HG03460 (cell line): ENCODE measurements at regions not wholly inside any gene's neighbourhood (a gene's known extent, or its start where the extent isn't known, plus 50 kb on each side); places are given as distances from the start of the nearest gene placed in this dataset.
"Not testable (repeated sequence)": the region's sequence is repeated elsewhere in the genome, so short reads cannot be mapped to it uniquely, and the experiment has no call there.

Experiments
- ATAC-seq: cut with Tn5 transposase; IDR thresholded peaks from one replicate; pipeline ENCODE4 v1.9.1; 2021; ENCODE audit not compliant: unreplicated experiment

DNA sequence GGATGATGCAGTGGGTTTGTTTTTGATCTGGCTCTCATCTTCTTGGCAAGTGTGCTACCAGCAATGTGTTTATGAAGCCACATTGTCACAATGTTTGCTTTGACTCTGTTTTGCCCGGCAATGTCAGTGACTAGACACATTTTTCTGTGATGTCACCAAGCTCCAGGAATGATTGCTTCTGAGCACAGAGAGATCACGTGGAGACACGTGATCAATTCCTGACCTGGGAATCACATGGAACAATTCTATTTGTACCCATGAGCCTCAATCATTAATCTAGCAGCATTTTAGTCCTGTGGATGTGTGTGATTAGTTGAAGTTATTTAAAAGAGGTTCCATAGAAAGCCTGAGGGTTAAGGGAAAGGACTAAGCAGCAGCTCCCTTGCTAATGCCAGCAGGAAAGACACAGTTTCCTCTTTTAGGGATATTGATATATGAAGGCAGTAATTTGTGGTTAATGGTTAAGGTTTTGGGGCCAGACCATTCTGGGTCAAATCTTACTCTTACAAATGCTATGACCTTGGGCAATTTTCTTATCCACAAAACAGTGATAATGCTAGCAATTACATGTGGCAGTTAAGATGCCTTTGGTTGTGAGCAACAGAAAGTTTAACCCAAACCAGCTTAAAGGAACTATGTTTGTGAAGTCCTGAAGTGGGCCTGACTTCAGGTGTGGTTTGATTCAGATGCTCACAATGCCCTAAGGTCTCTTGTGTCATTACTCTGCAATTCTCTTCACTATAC lies 59.0 kb downstream of the FASLG start:
- no peak for ATAC-seq

DNA sequence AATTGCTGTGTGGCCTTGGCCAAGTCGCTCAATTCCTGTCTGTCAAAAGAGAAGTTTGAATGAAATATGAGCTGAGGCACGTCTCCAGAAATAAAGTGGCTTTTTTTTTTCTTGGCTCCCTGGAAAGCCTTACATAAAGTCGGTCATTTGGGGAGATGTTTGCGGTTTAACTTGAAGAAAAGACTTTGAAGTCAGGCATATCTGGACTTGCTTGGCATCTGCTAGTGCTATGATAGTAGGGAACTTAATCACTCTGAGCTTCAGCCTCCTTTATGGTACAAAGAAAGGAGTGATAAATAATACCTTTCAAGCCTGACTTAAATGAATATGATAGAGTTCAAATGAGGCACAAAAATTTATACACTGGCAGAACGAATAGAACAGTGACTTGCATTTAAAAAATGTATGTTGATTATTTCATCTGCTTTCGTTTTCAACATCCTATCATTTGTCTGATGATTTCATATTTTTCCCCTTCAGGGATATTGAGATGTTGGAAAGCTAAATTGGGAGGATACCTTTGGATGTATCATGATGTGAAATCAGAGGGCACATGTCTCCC lies 60.2 kb downstream of the FASLG start:
- no peak for ATAC-seq

DNA sequence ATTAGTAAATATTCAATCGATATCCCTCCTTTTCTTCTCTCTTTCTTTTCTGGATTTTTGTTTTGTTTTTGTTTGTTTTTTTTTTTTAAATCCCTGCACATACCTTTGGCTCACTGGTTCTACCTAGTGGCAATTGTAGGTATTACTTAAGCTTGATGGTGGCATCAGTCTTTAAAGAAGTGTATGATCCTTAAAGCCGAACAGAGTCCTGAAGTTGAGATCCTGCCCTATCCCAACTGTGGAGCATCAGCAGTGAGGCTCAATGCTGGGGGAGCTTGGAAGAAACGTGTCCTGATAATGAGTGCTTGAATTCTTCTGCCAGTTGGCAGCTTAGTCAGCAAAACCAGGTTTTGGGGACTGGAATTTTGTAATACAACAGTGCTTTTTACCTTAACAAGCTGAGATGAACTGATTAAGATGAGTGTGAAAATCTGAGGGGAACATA lies 60.8 kb downstream of the FASLG start:
- ATAC-seq = no peak

DNA sequence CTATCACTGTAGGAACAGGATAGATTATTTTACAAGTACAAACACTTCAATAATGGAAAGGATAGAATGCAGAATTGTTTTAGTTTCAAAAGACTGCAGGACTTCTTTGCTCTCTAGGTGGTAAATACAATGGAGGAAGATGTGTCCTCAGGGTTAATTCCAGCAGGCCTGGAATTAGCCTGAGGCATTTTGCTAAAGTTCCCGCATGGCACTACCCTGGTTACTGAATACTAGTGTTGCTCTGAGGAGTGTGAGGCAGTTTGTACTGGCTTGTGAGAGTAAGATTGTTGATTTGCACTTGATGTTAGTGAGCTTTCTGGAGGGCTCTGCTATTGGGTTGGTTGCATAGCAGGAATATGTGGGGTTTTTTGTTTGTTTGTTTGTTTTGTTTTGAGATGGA lies 61.4 kb downstream of the FASLG start:
- ATAC-seq = no peak

DNA sequence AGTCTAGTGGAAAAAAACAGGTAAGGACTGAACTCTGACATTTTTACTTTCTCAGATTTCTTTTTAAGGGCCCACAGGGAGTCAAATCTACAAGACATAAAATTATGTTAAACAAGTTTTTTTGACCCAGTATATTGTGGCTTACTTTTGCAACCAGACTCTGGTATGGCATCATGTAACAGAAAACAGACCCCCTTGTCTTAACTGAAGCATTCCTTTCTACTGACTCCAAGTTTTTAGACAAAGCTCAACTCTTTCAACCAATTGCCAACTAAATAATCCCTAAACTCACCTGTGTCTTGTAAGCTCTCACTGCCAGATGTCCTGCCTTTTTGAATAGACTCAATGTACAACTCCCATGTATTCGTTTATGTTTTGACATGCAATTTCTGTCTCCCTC lies 64.3 kb downstream of the FASLG start:
- ATAC-seq = no peak

DNA sequence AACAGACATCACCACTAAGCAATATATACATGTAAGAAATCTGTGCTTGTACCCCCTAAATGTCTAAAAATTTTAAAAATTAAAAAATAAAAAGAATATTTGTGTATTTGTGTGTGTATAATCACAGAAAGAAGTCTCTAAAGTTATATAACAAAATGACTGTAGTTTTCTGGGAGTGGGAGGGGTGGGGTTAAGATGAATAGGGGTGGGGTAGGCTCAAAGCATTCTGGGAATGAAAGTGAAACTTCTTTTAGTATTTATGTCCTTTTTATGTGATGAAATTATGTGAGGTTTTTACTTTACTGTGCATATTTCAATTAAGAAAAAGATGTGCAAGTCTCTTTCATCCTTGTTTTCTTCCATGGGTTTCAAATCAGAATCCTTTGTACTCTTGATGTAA lies 65.3 kb downstream of the FASLG start:
- no peak for ATAC-seq

DNA sequence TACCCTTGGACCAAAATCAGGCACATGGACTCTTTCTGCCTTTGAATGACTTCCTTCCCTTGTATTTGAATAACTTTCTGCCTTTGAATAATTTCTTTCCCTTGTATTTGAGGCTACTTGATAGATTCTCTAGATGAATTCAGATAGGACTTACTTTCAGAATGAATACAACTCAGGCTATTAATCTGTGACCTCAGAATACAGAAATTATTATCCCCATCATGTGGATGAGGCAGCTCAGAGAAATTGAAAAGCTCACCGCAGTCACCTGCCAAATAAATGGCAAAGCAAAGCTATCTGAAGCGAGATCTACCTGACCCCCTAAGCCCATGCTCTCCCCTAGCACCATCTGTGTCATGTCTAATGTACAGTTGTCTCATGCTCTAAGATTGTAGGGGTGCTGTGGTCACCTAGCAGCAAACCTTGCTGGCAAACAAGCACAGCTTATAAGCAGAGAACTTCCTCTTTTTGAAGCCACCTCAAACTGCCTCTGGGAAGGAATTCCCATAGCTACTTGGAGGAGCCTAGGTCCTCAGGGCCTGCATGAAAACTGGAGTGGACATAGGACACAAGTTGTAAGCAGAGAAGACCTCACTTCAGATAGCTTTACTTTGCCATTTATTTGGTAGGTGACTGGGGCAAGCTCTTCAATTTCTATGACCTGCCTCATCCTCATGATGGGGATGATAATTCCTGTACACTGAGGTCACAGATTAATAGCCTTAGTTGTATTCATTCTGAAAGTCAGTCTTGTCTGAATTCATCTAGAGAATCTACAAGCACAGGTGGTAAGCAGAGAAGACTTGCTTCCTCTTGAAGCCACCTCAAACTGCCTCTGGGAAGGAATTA lies 66.1 kb downstream of the FASLG start:
- ATAC-seq = peak; percentile 90

DNA sequence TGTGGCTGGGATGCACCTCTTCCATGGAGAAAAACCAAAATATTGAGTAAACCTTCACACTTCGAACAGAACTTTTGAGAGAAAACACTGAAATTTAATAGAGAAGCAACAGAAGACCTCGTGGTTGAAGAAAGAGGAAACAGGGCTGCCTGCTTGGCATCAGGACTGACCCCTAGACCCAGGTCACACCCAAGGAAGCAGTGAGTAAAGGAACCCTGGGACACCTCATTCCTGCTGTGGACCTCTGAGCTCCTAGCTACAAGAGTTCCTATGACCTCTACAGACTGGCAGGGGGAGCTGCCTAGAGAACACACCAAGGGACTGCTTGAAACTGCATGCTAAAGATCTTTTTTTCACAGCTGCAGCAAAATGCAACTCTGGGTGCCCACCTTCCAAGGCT lies 67.8 kb downstream of the FASLG start:
- no peak for ATAC-seq

DNA sequence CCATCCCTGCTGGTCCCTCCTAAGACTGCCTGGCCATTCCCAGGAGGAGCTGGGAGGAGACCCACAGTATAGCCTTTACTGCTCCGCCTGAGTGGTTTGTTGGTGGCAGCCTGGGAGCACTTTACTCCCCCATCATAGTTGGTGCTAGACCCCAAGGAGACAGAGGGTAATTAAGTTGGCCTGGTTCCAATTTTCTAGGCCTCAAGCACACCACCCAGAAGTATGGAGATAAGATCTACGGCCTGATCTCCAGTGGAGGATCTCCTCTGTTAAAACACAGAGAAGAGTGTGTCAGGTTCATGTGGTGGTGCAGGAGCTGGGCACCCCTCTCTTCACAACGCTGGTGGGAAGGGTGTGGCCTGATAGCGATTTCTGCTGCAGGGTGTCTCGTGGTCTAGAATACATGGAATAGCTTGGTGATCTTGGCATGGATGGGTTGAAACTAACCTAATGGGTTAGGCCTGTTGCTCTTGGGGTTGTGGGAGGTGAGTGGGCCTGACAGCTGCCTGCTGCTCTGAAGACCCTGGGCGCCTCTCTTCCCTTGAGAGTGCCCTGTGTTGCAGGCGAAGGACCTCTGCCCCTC lies 68.5 kb downstream of the FASLG start:
- ATAC-seq = no peak

DNA sequence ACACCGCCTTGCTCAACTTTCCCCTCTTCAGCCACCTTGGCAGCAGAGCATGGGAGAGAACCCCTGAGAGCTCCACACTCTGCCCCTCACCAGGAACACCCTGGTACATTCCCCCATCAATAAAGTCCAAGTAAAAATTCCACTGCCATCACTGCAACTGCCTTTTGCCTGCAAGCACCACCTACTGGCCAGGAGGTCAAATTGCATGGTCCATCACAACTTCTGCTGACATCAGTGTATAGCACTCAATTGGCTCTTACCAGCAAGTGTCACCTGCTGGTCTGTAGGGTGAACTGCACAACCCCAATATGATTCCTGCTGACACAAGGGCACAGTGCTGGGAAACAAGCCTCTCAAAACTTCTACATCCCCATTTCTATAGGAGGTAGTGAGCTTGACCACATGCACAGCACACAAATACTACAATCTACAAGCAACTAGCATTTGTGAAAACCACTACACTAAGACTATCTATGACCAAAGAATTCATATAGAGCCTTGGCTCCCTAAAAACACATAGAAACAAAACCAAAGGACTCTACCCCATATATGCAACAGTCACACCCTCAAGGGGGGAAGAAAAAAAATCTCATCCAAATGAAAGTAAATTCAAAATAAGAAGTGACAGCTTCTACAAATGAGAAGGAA lies 69.2 kb downstream of the FASLG start:
- no peak for ATAC-seq

DNA sequence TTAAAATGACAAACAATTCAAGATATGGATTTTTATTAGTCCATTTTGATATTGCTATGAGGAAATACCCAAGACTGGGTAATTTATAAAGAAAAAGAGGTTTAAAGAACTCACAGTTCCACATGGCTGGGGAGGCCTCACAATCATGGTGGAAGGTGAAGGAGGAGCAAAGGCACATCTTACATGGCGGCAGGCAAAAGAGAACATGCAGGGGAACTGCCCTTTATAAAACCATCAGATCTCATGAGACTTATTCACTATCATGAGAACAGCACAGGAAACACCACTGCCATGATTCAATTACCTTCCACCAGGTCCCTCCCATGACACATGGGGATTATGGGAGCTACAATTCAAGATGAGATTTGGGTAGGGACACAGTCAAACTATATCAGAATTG lies 69.8 kb downstream of the FASLG start:
- not testable (repeated sequence) for ATAC-seq

DNA sequence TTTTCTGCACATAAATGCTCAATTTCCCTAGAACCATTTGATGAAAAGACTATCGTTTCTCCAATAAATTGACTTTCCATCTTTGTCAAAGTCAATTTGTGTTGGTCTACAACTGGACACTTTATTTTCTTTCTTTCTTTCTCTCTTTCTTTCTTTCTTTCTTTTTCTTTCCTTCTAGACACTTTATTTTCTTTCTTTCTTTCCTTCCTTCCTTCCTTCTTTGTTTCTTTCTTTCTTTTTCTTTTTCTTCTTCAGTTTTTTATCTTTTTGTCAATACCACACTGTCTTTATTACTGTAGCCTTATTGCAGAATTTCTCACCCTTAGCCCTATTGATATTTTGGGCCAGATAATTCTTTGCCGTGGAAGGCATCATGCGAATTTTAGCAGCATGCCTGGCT lies 73.5 kb downstream of the FASLG start:
- no peak for ATAC-seq

DNA sequence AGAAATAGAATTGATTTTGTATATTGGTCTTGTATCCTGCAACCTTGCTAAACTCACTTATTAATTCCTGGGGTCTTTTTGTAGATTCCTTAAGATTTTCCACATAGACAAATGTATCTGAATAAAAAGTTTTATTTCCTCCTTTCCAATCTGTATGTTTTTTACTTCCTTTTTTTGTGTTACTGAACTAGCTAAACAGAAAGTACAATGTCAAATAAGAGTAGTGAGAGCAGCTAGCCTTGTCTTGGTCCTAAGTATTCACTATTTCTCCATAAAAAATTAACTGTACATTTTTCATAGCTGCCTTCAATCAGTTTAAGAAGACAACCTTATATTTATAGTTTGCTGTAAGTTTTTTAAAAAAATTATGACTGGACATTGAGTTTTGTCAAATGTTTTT lies 74.9 kb downstream of the FASLG start:
- ATAC-seq = no peak

DNA sequence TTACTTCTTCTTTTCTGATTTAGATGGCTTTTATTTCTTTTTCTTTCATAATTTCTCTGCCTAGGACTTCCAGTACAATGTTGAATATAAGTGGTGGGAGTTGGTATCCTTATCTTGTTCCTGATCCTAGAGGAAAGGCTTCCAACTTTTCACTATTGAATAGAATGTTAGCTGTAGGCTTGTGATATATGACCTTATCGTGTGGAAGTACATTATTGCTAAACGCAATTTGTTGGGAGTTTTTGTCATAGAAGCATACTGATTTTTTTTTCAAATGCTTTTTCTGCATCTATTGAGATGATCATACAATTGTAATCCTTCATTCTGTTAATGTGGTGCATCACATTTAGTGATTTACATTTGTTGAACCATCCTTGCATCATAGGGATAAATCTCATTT lies 79.5 kb downstream of the FASLG start:
- ATAC-seq = no peak

DNA sequence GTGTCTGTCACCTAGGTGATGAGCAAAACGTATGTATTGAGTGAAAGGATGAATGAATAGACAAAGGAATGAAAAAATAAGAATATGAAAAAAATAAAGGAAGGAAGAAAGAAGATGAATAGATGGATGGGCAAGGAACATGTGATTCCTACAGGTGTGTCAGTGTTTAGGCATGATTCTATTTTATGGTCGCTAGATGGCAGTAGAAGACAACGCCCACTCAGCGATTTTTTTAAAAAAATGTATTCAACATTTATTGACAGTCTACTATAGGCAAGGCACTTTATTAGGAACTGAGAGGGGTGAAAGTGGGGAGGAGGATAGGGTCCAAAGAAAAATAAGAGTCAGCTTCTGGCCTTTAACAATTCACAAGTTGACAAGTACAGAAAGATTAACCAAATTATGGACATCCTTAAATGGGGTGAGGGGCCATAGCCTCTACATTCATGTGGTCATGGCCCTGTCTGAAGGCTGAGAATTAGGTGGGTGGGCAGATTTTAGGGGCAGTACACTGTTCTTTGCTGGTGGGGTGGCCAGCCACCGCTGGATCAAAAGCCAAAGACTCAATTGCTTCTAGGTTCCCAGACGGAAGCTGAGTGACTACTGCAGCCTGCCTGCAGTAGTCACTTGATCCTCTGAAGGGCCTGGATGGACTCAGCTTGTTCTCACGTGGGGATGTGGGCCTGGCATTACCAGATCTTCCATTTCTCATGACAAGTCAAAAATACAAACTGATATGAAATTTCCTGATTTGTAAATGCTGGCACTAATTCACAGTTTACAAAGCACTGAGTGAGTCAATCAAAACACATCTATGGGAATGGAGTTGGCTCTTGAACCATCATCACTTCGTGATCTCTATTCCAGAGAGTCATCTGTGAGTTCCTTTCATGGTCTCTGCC lies 83.9 kb downstream of the FASLG start:
- ATAC-seq = no peak

DNA sequence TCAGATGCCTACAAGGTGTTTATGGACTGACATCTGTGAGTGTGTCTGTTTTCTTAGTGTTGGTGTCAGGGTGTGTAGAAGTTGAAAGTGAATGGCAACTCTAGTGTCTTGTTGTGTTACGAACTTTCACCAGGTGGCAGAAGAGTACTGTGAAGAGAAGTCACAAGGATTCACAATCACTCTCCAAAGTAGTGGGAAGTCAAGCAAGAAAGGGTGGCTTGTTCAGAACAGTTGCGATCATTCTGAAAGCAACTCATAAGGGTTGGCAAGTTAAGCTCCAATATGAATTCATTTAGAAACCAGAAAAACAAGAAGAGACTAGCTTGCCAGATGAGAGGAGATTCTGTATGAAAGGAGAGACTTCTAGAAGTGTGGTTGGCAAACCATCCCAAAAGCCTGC lies 86.1 kb downstream of the FASLG start:
- peak; percentile 60 for ATAC-seq

DNA sequence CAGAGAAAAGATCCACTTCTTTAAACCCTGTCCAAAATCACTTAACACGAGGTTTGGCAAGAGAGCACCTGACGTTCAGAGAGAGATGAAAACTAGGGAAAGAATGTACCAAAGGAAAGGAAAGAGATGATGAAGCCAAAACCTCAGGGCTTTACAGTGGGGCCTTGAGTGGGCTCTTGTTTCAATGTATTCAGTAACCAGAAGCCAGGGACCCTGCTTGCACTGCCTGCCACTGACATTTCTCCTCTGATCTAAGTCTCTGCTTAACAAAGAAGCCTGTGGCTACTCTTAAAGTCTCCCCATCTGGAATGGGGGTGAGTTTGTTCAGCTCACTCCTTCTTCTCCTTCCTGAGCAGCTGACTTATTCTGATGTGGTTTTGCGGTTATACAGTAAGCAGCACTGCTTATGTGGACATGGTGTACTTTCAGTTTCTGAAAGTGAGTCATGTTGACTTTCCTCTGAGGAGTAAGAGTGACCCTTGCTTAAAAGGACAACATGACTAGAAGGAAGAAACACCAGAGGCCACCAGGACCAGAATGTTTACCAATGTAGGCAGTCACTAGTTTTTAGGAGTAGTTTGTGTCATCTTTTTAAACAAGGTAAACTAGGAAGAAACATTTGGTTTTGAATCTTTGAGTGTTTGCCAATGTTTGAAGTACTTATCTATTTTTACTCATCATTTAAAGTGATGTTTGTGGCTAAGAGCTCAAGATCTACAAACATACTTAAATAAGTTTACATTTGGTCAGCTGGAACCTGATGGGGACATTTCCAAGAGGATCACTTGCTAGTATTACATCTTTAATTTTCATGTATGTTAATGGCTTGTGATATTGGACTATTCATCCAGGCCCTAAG lies 87.4 kb downstream of the FASLG start:
- peak; percentile 86 for ATAC-seq

DNA sequence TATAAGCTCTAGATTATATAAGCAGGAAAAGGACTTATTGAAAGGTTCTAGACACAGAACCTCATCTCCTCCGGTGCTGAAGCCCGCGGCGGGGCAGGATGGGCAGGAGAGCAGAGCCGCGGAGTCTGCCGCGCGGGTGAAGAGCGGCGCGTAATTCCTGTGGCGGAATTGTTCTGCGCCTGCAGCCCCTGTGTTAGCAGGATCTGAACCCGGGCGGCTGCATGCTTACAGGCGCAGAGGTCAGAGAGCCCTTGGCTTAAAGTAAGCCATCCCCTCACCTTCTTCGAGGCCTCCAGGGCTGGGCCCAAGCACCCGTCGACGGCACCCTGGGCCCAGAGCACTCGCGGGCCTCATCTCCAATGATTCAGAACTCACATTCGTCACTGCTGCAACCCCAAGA lies 89.3 kb downstream of the FASLG start:
- ATAC-seq = no peak

DNA sequence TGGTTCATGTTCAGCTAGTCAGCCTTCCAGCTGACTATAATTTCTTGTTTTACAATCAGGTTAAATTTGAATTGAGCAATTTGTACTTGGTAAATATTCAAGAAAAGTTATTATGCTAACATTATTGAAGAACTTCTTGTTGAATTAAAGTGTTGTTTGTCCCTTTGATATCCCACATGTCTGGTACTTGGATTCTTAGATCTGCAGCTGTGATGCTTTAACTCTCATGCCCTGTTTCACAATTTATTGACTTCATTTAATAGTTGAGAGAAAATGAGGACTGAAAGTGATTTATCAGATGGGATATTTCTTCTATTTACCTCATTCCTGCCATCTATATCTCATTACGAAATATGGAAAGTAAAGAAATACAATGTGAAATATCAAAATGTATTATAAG lies 92.8 kb downstream of the FASLG start:
- ATAC-seq = no peak
